NCI-H82 (cell line): ENCODE measurements at regions not wholly inside any gene's neighbourhood (a gene's known extent, or its start where the extent isn't known, plus 50 kb on each side); places are given as distances from the start of the nearest gene placed in this dataset.
"Not testable (repeated sequence)": the region's sequence is repeated elsewhere in the genome, so short reads cannot be mapped to it uniquely, and the experiment has no call there.

Experiments used
- DNase-seq: peaks from one replicate; lab custom pipeline; 2025; lab: John Stamatoyannopoulos, UW

GRCh38 chr3:71961891-71962290 is 176.9 kb upstream of the PROK2 start:
- DNase-seq: no peak

- DNase-seq: no peak
Measured at GRCh38 chr3:71961378-71961777, 176.4 kb upstream of the PROK2 start.

GRCh38 chr3:71958533-71958932 is 173.6 kb upstream of the PROK2 start:
- no peak for DNase-seq

GRCh38 chr3:71956716-71957115 is 171.8 kb upstream of the PROK2 start:
- peak; percentile 37 for DNase-seq

- peak; percentile 5 for DNase-seq
Measured at GRCh38 chr3:71956069-71956340, 171.1 kb upstream of the PROK2 start.

- DNase-seq: peak; percentile 82
Measured at GRCh38 chr3:71955240-71956068, 170.5 kb upstream of the PROK2 start.

- no peak for DNase-seq
Measured at GRCh38 chr3:71951842-71952241, 166.9 kb upstream of the PROK2 start.

- no peak for DNase-seq
Measured at GRCh38 chr3:71951361-71951760, 166.4 kb upstream of the PROK2 start.

GRCh38 chr3:71949442-71949841 is 164.5 kb upstream of the PROK2 start:
- no peak for DNase-seq

GRCh38 chr3:71944482-71945065 is 159.6 kb upstream of the PROK2 start:
- no peak for DNase-seq

GRCh38 chr3:71942432-71943187 is 157.7 kb upstream of the PROK2 start:
- no peak for DNase-seq

- no peak for DNase-seq
Measured at GRCh38 chr3:71940486-71940885, 155.5 kb upstream of the PROK2 start.

- not testable (repeated sequence) for DNase-seq
Measured at GRCh38 chr3:71938081-71938480, 153.1 kb upstream of the PROK2 start.

GRCh38 chr3:71936681-71937080 is 151.7 kb upstream of the PROK2 start:
- no peak for DNase-seq

GRCh38 chr3:71934520-71935270 is 149.7 kb upstream of the PROK2 start:
- DNase-seq: peak; percentile 44

- no peak for DNase-seq
Measured at GRCh38 chr3:71931922-71932321, 147.0 kb upstream of the PROK2 start.

GRCh38 chr3:71930056-71930991 is 145.4 kb upstream of the PROK2 start:
- peak; percentile 98 for DNase-seq

GRCh38 chr3:71928212-71928611 is 143.3 kb upstream of the PROK2 start:
- no peak for DNase-seq

- DNase-seq: no peak
Measured at GRCh38 chr3:71927505-71928066, 142.6 kb upstream of the PROK2 start.

- no peak for DNase-seq
Measured at GRCh38 chr3:71926616-71927015, 141.7 kb upstream of the PROK2 start.

GRCh38 chr3:71926262-71926600 is 141.3 kb upstream of the PROK2 start:
- peak; percentile 70 for DNase-seq
